HCT116 (cell line): ENCODE measurements at regions not wholly inside any gene's neighbourhood (a gene's known extent, or its start where the extent isn't known, plus 50 kb on each side); places are given as distances from the start of the nearest gene placed in this dataset.

Source experiments
- ATAC-seq: fragments of 200-7000 bp; cut with Tn5 transposase; 2 replicates; pipeline ENCODE4 v1.9.1; 2020; ENCODE audit warnings: mild to moderate bottlenecking, moderate library complexity
- BruUV-seq: library from RNA; stranded (reverse); fragments of 400-500 nt; replicated peaks from 2 replicates; lab custom pipeline; 2021; lab: Mats Ljungman, UMichigan
- CTCF ChIA-PET: fragments of 300-600 bp; sonication (Branson Sonifier 250); formaldehyde crosslinking; loops from one replicate; lab custom pipeline; 2021; ENCODE audit warnings: antibody characterized with exemption; lab: Charles Lee
- POLR2A ChIA-PET: fragments of 300-600, 350-600 bp; sonication (Branson Sonifier 250); formaldehyde crosslinking; loops from one replicate; lab custom pipeline; 2021; ENCODE audit warnings: antibody characterized with exemption; lab: Charles Lee
- RAD21 ChIA-PET, 2 experiments: fragments of 300-600 bp; sonication (Branson Sonifier 250); formaldehyde crosslinking; loops; one replicate each; lab custom pipeline; 2023; ENCODE audit warnings: low total read pairs in 2 of 2; ENCODE audit not compliant: uncharacterized antibody in 2 of 2, unreplicated experiment in 2 of 2, low non-redundant PET in 1 of 2; lab: Charles Lee
- DNase-seq: peaks from one replicate; pipeline ENCODE4 v3.0.0-alpha.2; 2010; ENCODE audit warnings: low read depth, low spot score
- H2AFZ ChIP-seq: fragments of 200-600 bp; shearing (Covaris generic), sonication (generic); 2 replicates; pipeline ENCODE4 v1.6.1; 2017; ENCODE audit warnings: low read depth, mixed run types, mixed read lengths, antibody characterized with exemption, low read length; ENCODE audit not compliant: poor library complexity, severe bottlenecking
- H3K27ac ChIP-seq: 2 replicates; pipeline ENCODE4 v1.5.1; 2012; ENCODE audit warnings: low read depth, low read length
- H3K27me3 ChIP-seq: fragments of 200-600 bp; sonication (generic); 2 replicates; pipeline ENCODE4 v1.6.1; 2016; ENCODE audit warnings: mixed run types, low read length, mixed read lengths; ENCODE audit not compliant: insufficient read depth
- H3K36me3 ChIP-seq, 2 experiments: fragments of 200-500 bp in 1 of 2; fragments of 200-600 bp in 1 of 2; sonication (Bioruptor generic) in 1 of 2; sonication (generic) in 1 of 2; 2 replicates each; pipeline versions ENCODE4 v1.5.1 to v1.6.1; 2014 to 2016; ENCODE audit warnings: low read length in 2 of 2, inconsistent platforms in 1 of 2, mixed read lengths in 1 of 2, mixed run types in 1 of 2; ENCODE audit not compliant: insufficient read depth in 2 of 2, control insufficient read depth in 1 of 2
- H3K4me1 ChIP-seq, 2 experiments: fragments of 200-600 bp in 1 of 2; sonication (generic) in 1 of 2; 2 replicates each; pipeline versions ENCODE4 v1.5.1 to v1.6.1; 2012 to 2017; ENCODE audit warnings: low read length in 2 of 2, inconsistent platforms in 1 of 2, mild to moderate bottlenecking in 1 of 2, mixed read lengths in 1 of 2, mixed run types in 1 of 2, moderate library complexity in 1 of 2; ENCODE audit not compliant: insufficient read depth in 2 of 2, control insufficient read depth in 1 of 2
- H3K4me2 ChIP-seq: fragments of 200-600 bp; sonication (generic); 2 replicates; pipeline ENCODE4 v1.6.1; 2017; ENCODE audit warnings: mixed run types, low read length, mixed read lengths
- H3K4me3 ChIP-seq, 2 experiments: fragments of 200-600 bp in 1 of 2; sonication (generic) in 1 of 2; replicated peaks in 1 of 2; 2 replicates each; pipeline ENCODE4 v1.5.1; 2011 to 2016; ENCODE audit warnings: low read length in 2 of 2, control low read depth in 1 of 2, low read depth in 1 of 2, mild to moderate bottlenecking in 1 of 2, mixed read lengths in 1 of 2, mixed run types in 1 of 2
- H3K79me2 ChIP-seq: fragments of 200-600 bp; sonication (generic); 2 replicates; pipeline ENCODE4 v1.6.1; 2017; ENCODE audit warnings: mild to moderate bottlenecking, mixed run types, low read length, moderate library complexity, mixed read lengths; ENCODE audit not compliant: insufficient read depth
- H3K9ac ChIP-seq: fragments of 200-600 bp; sonication (generic); 2 replicates; pipeline ENCODE4 v1.6.1; 2016; ENCODE audit warnings: low read length, mixed read lengths
- H3K9me2 ChIP-seq: fragments of 200-600 bp; sonication (generic), shearing (Covaris generic); 2 replicates; pipeline ENCODE4 v1.6.1; 2017; ENCODE audit warnings: mixed run types, mild to moderate bottlenecking, moderate library complexity; ENCODE audit not compliant: insufficient read depth
- H3K9me3 ChIP-seq, 2 experiments: fragments of 200-500 bp in 1 of 2; fragments of 200-600 bp in 1 of 2; sonication (Bioruptor generic) in 1 of 2; sonication (generic) in 1 of 2; 2 replicates each; pipeline ENCODE4 v1.6.1; 2014 to 2017; ENCODE audit warnings: low read length in 2 of 2, mixed read lengths in 2 of 2, inconsistent platforms in 1 of 2, low read depth in 1 of 2, mild to moderate bottlenecking in 1 of 2, mixed run types in 1 of 2, moderate library complexity in 1 of 2; ENCODE audit not compliant: control insufficient read depth in 1 of 2, insufficient read depth in 1 of 2
- H4K20me1 ChIP-seq: fragments of 200-600 bp; sonication (generic), shearing (Covaris generic); 2 replicates; pipeline ENCODE4 v1.6.1; 2017; ENCODE audit warnings: mixed run types, mild to moderate bottlenecking, moderate library complexity; ENCODE audit not compliant: insufficient read depth
- CBX3 ChIP-seq: IDR thresholded peaks from 2 replicates; pipeline ENCODE4 v1.6.1; 2012; ENCODE audit warnings: low read depth
- EGR1 ChIP-seq: IDR thresholded peaks from 2 replicates; pipeline ENCODE4 v1.6.1; 2012; ENCODE audit warnings: low read depth
- ELF1 ChIP-seq: IDR thresholded peaks from 2 replicates; pipeline ENCODE4 v1.6.1; 2012; ENCODE audit warnings: low read depth, borderline replicate concordance
- FOSL1 ChIP-seq: IDR thresholded peaks from 2 replicates; pipeline ENCODE4 v1.6.1; 2012; ENCODE audit warnings: low read depth
- JUND ChIP-seq: IDR thresholded peaks from 2 replicates; pipeline ENCODE4 v1.6.1; 2012
- POLR2A ChIP-seq: IDR thresholded peaks from 2 replicates; pipeline ENCODE4 v1.7.0; 2011; ENCODE audit warnings: borderline replicate concordance; ENCODE audit not compliant: insufficient read depth, insufficient read length; ENCODE audit errors: extremely low read depth
- RAD21 ChIP-seq: IDR thresholded peaks from 2 replicates; pipeline ENCODE4 v1.6.1; 2012; ENCODE audit warnings: low read depth, mild to moderate bottlenecking
- SIN3A ChIP-seq: IDR thresholded peaks from 2 replicates; pipeline ENCODE4 v1.6.1; 2012; ENCODE audit warnings: low read depth
- SRF ChIP-seq: IDR thresholded peaks from 2 replicates; pipeline ENCODE4 v1.6.1; 2012; ENCODE audit warnings: low read depth
- TCF7L2 ChIP-seq: IDR thresholded peaks from 2 replicates; pipeline ENCODE4 v1.7.0; 2011; ENCODE audit warnings: borderline replicate concordance, inconsistent platforms; ENCODE audit not compliant: insufficient read depth, insufficient read length; ENCODE audit errors: extremely low read depth
- ZFX ChIP-seq: fragments of 450-650 bp; IDR thresholded peaks from 2 replicates; pipeline ENCODE4 v1.6.1; 2017
- intact Hi-C: fragments of 100-400 bp; cut with micrococcal nuclease; formaldehyde crosslinking; loops from 2 replicates; pipeline ENCODE4 v1.10.0; 2022
- TF ChIP-seq, protein P1 (sequence below): IDR thresholded peaks from 2 replicates; pipeline ENCODE4 v1.6.1; 2011; ENCODE audit warnings: mild to moderate bottlenecking, low read length, moderate library complexity; ENCODE audit not compliant: insufficient replicate concordance; ENCODE audit errors: extremely low read depth
- TF ChIP-seq, protein P2 (sequence below): IDR thresholded peaks from 2 replicates; pipeline ENCODE4 v1.6.1; 2012
- TF ChIP-seq, protein P3 (sequence below), 3 experiments: fragments of 200-600 bp in 1 of 3; sonication (generic) in 1 of 3; IDR thresholded peaks in 2 of 3; conservative IDR thresholded peaks in 1 of 3; 2 replicates each; pipeline ENCODE4 v1.5.1; 2012 to 2017; ENCODE audit warnings: low read depth in 2 of 3, low read length in 2 of 3, antibody characterized with exemption in 1 of 3, borderline replicate concordance in 1 of 3, control low read depth in 1 of 3, mild to moderate bottlenecking in 1 of 3, mixed read lengths in 1 of 3, mixed run types in 1 of 3, moderate library complexity in 1 of 3; ENCODE audit not compliant: insufficient read depth in 1 of 3

DNA sequence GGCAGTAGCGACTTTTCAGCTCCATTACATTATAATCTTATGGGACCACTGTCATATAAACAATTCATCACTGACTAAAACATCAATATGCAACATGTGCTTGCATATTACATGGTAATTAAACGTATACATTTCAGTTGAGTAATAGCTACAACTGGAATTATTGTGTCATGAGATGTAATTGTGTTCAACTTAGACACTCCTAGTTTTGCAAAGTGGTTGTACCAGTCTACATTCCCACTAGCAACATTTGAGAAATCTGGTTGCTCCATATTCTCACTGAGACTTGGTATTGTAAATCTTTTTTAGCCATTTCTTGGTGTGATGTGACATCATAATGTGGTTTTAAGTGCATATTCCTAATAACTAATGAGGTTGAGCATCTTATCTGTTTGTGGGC lies 90.0 kb downstream of the CAPZA3 start:
- CTCF ChIA-PET, result no interaction called here
- no peaks in the 10 kb centered on the region for H3K79me2 ChIP-seq
- no peaks in the 10 kb centered on the region for H4K20me1 ChIP-seq
- H3K9ac ChIP-seq, result no peak overlapping the region
- no peak overlapping the region for H2AFZ ChIP-seq
- no peaks in the 10 kb centered on the region for H3K4me1 ChIP-seq
- no peak overlapping the region for H3K27ac ChIP-seq
- intact Hi-C loops, result no loop called here
- TF ChIP-seq POLR2A (no peak), EGR1 (no peak), JUND (no peak), FOSL1 (no peak), SRF (no peak), TCF7L2 (no peak), RAD21 (no peak), ZFX (no peak), SIN3A (no peak), ELF1 (no peak), CBX3 (no peak)
- TF ChIP-seq, protein P1, sequence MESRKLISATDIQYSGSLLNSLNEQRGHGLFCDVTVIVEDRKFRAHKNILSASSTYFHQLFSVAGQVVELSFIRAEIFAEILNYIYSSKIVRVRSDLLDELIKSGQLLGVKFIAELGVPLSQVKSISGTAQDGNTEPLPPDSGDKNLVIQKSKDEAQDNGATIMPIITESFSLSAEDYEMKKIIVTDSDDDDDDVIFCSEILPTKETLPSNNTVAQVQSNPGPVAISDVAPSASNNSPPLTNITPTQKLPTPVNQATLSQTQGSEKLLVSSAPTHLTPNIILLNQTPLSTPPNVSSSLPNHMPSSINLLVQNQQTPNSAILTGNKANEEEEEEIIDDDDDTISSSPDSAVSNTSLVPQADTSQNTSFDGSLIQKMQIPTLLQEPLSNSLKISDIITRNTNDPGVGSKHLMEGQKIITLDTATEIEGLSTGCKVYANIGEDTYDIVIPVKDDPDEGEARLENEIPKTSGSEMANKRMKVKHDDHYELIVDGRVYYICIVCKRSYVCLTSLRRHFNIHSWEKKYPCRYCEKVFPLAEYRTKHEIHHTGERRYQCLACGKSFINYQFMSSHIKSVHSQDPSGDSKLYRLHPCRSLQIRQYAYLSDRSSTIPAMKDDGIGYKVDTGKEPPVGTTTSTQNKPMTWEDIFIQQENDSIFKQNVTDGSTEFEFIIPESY, result no peak
- TF ChIP-seq, protein P2, sequence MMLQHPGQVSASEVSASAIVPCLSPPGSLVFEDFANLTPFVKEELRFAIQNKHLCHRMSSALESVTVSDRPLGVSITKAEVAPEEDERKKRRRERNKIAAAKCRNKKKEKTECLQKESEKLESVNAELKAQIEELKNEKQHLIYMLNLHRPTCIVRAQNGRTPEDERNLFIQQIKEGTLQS, result no peak
- TF ChIP-seq, protein P3, sequence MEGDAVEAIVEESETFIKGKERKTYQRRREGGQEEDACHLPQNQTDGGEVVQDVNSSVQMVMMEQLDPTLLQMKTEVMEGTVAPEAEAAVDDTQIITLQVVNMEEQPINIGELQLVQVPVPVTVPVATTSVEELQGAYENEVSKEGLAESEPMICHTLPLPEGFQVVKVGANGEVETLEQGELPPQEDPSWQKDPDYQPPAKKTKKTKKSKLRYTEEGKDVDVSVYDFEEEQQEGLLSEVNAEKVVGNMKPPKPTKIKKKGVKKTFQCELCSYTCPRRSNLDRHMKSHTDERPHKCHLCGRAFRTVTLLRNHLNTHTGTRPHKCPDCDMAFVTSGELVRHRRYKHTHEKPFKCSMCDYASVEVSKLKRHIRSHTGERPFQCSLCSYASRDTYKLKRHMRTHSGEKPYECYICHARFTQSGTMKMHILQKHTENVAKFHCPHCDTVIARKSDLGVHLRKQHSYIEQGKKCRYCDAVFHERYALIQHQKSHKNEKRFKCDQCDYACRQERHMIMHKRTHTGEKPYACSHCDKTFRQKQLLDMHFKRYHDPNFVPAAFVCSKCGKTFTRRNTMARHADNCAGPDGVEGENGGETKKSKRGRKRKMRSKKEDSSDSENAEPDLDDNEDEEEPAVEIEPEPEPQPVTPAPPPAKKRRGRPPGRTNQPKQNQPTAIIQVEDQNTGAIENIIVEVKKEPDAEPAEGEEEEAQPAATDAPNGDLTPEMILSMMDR (IDR thresholded peaks at IDR 0.05 in 2 of 3, conservative IDR thresholded peaks at IDR 0.05 in 1 of 3; ENCODE audit: borderline replicate concordance in 1 of 3, insufficient read depth in 1 of 3, low read depth in 2 of 3, low read length in 2 of 3), result no peak
- H3K27me3 ChIP-seq, result no peaks in the 10 kb centered on the region
- RAD21 ChIA-PET, result no interaction called here
- ATAC-seq (no peak), DNase-seq (no peak)
- no peaks in the 10 kb centered on the region for H3K9me2 ChIP-seq
- H3K4me2 ChIP-seq, result no peak overlapping the region
- no peak overlapping the region for H3K4me3 ChIP-seq
- no peaks in the 10 kb centered on the region for H3K36me3 ChIP-seq
- POLR2A ChIA-PET, result no interaction called here
- no TSS peak for BruUV-seq
- no peaks in the 10 kb centered on the region for H3K9me3 ChIP-seq
